AG09319 (cell line): ENCODE measurements at regions not wholly inside any gene's neighbourhood (a gene's known extent, or its start where the extent isn't known, plus 50 kb on each side); places are given as distances from the start of the nearest gene placed in this dataset.

Experiments used
- DNase-seq: peaks from one replicate; pipeline ENCODE4 v3.0.0-alpha.2; 2010; ENCODE audit warnings: low read depth; ENCODE audit errors: extremely low read depth
- TF ChIP-seq, protein P1 (sequence below): IDR thresholded peaks from 2 replicates; pipeline ENCODE4 v1.5.1; 2011; ENCODE audit warnings: low read depth, mild to moderate bottlenecking, inconsistent platforms, low read length, moderate library complexity

DNA sequence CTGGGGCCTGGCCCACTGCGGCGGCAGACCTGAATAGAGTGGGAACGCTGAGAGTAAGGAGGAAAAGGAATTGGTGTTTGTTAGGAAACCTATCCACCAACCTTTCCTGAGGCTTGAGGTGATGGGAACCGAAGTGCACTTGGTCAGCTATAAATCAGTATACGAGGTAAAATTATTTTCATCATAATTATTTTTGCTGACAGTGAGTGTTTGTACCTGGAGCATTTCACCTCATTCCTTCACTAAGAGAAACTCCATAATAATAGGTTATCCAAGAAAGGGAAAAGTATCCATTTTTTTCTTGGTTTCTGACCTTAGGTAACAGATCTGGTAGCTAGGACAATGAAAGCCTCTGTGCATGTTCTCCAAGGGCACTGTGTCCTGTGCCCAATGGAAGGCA, 138.6 kb upstream of the RGPD4 start:
- DNase-seq: no peak
- TF ChIP-seq, protein P1, sequence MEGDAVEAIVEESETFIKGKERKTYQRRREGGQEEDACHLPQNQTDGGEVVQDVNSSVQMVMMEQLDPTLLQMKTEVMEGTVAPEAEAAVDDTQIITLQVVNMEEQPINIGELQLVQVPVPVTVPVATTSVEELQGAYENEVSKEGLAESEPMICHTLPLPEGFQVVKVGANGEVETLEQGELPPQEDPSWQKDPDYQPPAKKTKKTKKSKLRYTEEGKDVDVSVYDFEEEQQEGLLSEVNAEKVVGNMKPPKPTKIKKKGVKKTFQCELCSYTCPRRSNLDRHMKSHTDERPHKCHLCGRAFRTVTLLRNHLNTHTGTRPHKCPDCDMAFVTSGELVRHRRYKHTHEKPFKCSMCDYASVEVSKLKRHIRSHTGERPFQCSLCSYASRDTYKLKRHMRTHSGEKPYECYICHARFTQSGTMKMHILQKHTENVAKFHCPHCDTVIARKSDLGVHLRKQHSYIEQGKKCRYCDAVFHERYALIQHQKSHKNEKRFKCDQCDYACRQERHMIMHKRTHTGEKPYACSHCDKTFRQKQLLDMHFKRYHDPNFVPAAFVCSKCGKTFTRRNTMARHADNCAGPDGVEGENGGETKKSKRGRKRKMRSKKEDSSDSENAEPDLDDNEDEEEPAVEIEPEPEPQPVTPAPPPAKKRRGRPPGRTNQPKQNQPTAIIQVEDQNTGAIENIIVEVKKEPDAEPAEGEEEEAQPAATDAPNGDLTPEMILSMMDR: no peak

DNA sequence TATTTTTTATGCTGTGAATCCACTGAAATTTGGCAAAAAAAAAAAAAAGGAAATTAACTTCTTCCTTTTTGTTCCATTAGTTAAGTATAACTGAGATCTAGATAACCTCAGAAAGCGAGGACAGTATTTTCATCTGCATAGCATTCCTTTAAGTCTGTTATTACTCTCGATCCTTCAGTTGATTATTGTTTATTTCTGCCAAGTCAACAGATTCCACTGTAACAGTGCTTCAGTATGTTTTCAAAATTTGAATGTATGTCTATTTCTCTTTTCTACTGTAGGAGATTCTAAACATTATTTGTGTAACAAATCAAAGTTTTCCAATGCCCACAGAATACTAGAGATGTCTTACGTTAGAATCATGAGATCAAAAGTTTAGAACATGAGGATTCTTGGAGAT, 133.1 kb upstream of the RGPD4 start:
- TF ChIP-seq, protein P1: no peak
- no peak for DNase-seq

DNA sequence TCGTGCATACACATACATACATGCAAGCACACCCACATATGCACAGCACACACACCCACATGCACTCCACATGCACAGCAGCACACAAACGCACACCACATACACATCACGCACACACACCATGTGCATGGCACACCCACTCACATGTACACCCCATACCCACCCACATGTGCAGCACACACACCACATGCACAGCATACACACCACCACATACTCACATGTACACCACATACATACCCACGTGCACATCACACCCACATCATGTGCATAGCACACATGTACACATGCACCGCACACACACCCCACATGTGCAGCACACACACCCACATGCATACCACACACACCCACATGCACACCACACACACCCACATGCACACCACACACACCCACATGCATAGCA, 132.0 kb upstream of the RGPD4 start:
- no peak for DNase-seq
- TF ChIP-seq, protein P1: no peak

DNA sequence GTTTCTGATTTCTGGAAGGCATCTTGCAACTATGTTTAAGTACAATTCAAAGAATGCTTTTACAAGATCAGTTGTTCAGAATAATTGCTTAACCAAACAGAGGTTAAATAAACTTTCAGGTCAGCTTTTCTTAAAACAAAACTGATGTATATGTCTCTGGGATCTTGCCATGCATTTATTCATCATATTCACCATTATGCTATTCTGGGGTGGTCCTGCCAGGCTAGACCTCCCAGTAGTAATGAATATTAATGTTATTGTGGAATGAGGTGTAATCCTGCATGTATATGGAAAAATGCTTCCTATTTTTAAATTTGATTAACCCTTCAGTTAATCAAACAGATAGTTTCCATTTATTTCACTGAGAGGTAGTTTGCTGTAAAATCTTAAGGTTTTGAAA, 129.3 kb upstream of the RGPD4 start:
- TF ChIP-seq, protein P1: no peak

DNA sequence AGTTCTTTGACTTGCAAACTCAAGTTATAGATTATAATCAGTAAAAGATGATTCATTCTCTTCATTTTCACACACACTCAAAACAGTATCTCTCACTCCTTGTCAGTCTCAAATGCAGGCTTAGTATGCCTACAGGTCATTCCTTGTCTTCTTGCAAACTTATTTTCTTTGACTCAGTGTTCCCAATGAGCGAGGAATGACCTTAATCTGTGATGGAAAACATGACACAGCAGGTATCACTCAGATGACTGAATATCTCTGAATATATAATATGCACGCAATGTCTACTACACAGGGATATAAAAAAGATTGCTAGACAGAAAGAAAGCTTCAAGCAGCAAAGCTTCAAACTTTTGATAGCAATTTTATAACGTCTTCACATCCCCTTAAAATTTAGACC, 127.8 kb upstream of the RGPD4 start:
- no peak for DNase-seq
- TF ChIP-seq, protein P1: no peak

More for the DNA sequence above, 129.3 kb upstream of the RGPD4 start:
- no peak for DNase-seq

DNA sequence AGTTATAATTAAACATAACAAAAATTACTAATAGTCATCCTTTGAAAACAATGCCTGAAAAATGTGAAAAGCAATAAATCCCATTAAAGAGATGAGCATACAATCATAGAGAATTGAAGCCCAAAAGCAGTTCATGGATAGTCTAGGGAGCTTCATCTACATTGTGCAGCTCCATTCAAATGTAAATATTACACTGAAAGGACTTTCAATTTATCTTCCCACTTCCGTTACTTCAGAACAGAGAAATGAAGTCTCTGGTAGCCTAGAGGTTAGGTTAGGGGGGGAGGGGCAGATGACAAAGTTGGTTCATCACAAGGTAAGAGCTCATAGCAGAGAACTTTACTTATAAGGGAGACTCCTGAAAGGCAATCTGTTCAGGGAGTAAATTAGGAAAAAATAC, 126.6 kb upstream of the RGPD4 start:
- DNase-seq: no peak
- TF ChIP-seq, protein P1: no peak

DNA sequence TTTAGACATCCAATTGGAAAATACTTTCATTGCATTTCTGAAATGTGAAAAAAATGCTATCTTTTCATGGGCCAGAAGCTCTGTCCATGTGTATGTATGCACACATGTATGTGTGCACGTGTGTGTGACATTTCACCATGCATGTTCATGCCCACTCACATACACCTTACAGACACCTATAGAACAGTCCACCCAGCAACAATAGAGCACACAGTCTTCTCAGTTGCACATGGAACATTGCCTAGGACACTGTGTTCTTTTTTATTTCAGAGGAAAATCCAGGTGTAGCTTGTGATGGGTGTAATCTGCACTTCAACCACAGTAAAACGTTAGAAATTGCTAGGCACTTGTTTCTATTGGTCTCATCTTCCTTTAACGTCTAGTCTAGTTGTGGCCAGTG, 114.8 kb upstream of the RGPD4 start:
- TF ChIP-seq, protein P1: no peak
- DNase-seq: no peak
